Thyroid gland (tissue), 4 donors: ENCODE measurements at regions not wholly inside any gene's neighbourhood (a gene's known extent, or its start where the extent isn't known, plus 50 kb on each side); places are given as distances from the start of the nearest gene placed in this dataset.
A peak's percentile ranks its signal among the peaks of the same experiment; 100 is the strongest.
"Not testable (repeated sequence)": the region's sequence is repeated elsewhere in the genome, so short reads cannot be mapped to it uniquely, and the experiment has no call there.

Experiments
- DNase-seq, 2 donors: peaks; one replicate each; pipeline ENCODE4 v3.0.0-alpha.2; 2019
- H3K27ac ChIP-seq, 3 donors: fragments of 200-600 bp; sonication (generic); 1 replicate in 2 of 3; 2 replicates in 1 of 3; pipeline ENCODE4 v1.5.1; 2016 to 2019; ENCODE audit warnings: mild to moderate bottlenecking in 1 of 3, moderate library complexity in 1 of 3
- H3K27me3 ChIP-seq: fragments of 200-600 bp; sonication (generic); one replicate; pipeline ENCODE4 v1.5.1; 2019
- H3K36me3 ChIP-seq, 2 donors: fragments of 200-600 bp; sonication (generic); one replicate each; pipeline ENCODE4 v1.5.1; 2016 to 2019
- H3K4me1 ChIP-seq, 2 donors: fragments of 200-600 bp; sonication (generic); one replicate each; pipeline ENCODE4 v1.5.1; 2017 to 2019
- H3K4me3 ChIP-seq, 3 donors: fragments of 200-600 bp; sonication (generic); replicated peaks in 1 of 3; 1 replicate in 2 of 3; 2 replicates in 1 of 3; pipeline ENCODE4 v1.5.1; 2016; ENCODE audit warnings: mild to moderate bottlenecking in 1 of 3
- H3K9me3 ChIP-seq: fragments of 200-600 bp; sonication (generic); one replicate; pipeline ENCODE4 v1.5.1; 2017
- WGBS, 2 donors: methylation state at CpG; one replicate each; pipeline ENCODE4 v1.1.5; 2017; 5-methylcytosine and 5-hydroxymethylcytosine counted together
- intact Hi-C: fragments of 100-400 bp; cut with DNase I; formaldehyde crosslinking; loops from one replicate; pipeline ENCODE4 v1.15.1; 2023

GRCh38 chr16:33583702-33584101, 124.3 kb downstream of the TP53TG3F start:
- H3K4me1 ChIP-seq, H3K27ac ChIP-seq, H3K9me3 ChIP-seq, H3K4me3 ChIP-seq, DNase-seq, H3K27me3 ChIP-seq, H3K36me3 ChIP-seq, intact Hi-C loops: not testable (repeated sequence)
- no CpG with 5 or more reads among the region's 4 CpGs for WGBS, 2 donors

- intact Hi-C loops, DNase-seq, H3K9me3 ChIP-seq, H3K27me3 ChIP-seq, H3K4me1 ChIP-seq, H3K4me3 ChIP-seq, H3K36me3 ChIP-seq, H3K27ac ChIP-seq: not testable (repeated sequence)
- no CpG with 5 or more reads among the region's 8 CpGs for WGBS, 2 donors
Measured at GRCh38 chr16:33588589-33588988, 129.2 kb downstream of the TP53TG3F start.

- H3K36me3 ChIP-seq, intact Hi-C loops, DNase-seq, H3K4me3 ChIP-seq, H3K27me3 ChIP-seq, H3K27ac ChIP-seq, H3K4me1 ChIP-seq, H3K9me3 ChIP-seq: not testable (repeated sequence)
- WGBS, 2 donors, result no CpG with 5 or more reads among the region's 6 CpGs
Measured at GRCh38 chr16:33593344-33593743, 133.9 kb downstream of the TP53TG3F start.

- H3K27ac ChIP-seq, H3K4me1 ChIP-seq, H3K4me3 ChIP-seq, DNase-seq, intact Hi-C loops, H3K27me3 ChIP-seq, H3K36me3 ChIP-seq, H3K9me3 ChIP-seq: not testable (repeated sequence)
- no CpG with 5 or more reads among the region's 7 CpGs for WGBS, 2 donors
Measured at GRCh38 chr16:33595074-33595473, 135.7 kb downstream of the TP53TG3F start.

- H3K4me3 ChIP-seq, H3K4me1 ChIP-seq, DNase-seq, intact Hi-C loops, H3K27ac ChIP-seq, H3K9me3 ChIP-seq, H3K27me3 ChIP-seq, H3K36me3 ChIP-seq: not testable (repeated sequence)
- WGBS, 2 donors, result no CpG with 5 or more reads among the region's 4 CpGs
Measured at GRCh38 chr16:33601029-33601428, 141.6 kb downstream of the TP53TG3F start.

- H3K36me3 ChIP-seq, H3K4me3 ChIP-seq, H3K27me3 ChIP-seq, H3K4me1 ChIP-seq, H3K9me3 ChIP-seq, intact Hi-C loops, H3K27ac ChIP-seq, DNase-seq: not testable (repeated sequence)
- WGBS, 2 donors, result 43 to 46% methylated on average over 2 of the region's 4 CpGs
Measured at GRCh38 chr16:33623535-33624077, 164.2 kb downstream of the TP53TG3F start.

- H3K36me3 ChIP-seq, H3K9me3 ChIP-seq: not testable (repeated sequence)
Measured at GRCh38 chr16:33628895-33629294, 169.5 kb downstream of the TP53TG3F start.

GRCh38 chr16:33631713-33632112, 172.3 kb downstream of the TP53TG3F start:
- DNase-seq, intact Hi-C loops: not testable (repeated sequence)
- WGBS, 2 donors, result 77 to 79% methylated on average over 4 of the region's 4 CpGs

More at GRCh38 chr16:33628895-33629294, 169.5 kb downstream of the TP53TG3F start:
- DNase-seq, H3K4me3 ChIP-seq, H3K4me1 ChIP-seq, H3K27ac ChIP-seq, intact Hi-C loops, H3K27me3 ChIP-seq: not testable (repeated sequence)
- 72 to 75% methylated on average over 6 of the region's 6 CpGs for WGBS, 2 donors

GRCh38 chr16:33634057-33634456, 174.6 kb downstream of the TP53TG3F start:
- H3K9me3 ChIP-seq, H3K36me3 ChIP-seq, H3K4me3 ChIP-seq, H3K27ac ChIP-seq, DNase-seq, H3K27me3 ChIP-seq, intact Hi-C loops, H3K4me1 ChIP-seq: not testable (repeated sequence)
- 88 to 97% methylated on average over 2 to 3 of the region's 3 CpGs for WGBS, 2 donors

More at GRCh38 chr16:33631713-33632112, 172.3 kb downstream of the TP53TG3F start:
- H3K4me3 ChIP-seq, H3K27ac ChIP-seq, H3K4me1 ChIP-seq, H3K9me3 ChIP-seq, H3K27me3 ChIP-seq, H3K36me3 ChIP-seq: not testable (repeated sequence)

GRCh38 chr16:33636760-33637159, 177.3 kb downstream of the TP53TG3F start:
- H3K36me3 ChIP-seq, intact Hi-C loops, H3K27ac ChIP-seq, H3K4me3 ChIP-seq, H3K4me1 ChIP-seq, H3K27me3 ChIP-seq, H3K9me3 ChIP-seq: not testable (repeated sequence)
- peak; percentile 31 to 34 for DNase-seq

- H3K36me3 ChIP-seq, DNase-seq, intact Hi-C loops, H3K4me3 ChIP-seq, H3K27ac ChIP-seq, H3K4me1 ChIP-seq, H3K9me3 ChIP-seq, H3K27me3 ChIP-seq: not testable (repeated sequence)
- WGBS, 2 donors, result 85 to 100% methylated on average over 1 to 2 of the region's 2 CpGs
Measured at GRCh38 chr16:33643270-33643669, 183.9 kb downstream of the TP53TG3F start.

- H3K4me1 ChIP-seq, H3K27me3 ChIP-seq, intact Hi-C loops, H3K4me3 ChIP-seq, DNase-seq, H3K36me3 ChIP-seq, H3K9me3 ChIP-seq, H3K27ac ChIP-seq: not testable (repeated sequence)
- 55 to 62% methylated on average over 5 of the region's 5 CpGs for WGBS, 2 donors
Measured at GRCh38 chr16:33643698-33644381, 184.4 kb downstream of the TP53TG3F start.

GRCh38 chr16:33646386-33646785, 187.0 kb downstream of the TP53TG3F start:
- H3K9me3 ChIP-seq, H3K36me3 ChIP-seq, H3K27ac ChIP-seq, intact Hi-C loops, H3K4me3 ChIP-seq, DNase-seq, H3K4me1 ChIP-seq, H3K27me3 ChIP-seq: not testable (repeated sequence)
- WGBS, 2 donors, result 37 to 46% methylated on average over 2 of the region's 2 CpGs
